GM04503 (cell line): ENCODE measurements at regions not wholly inside any gene's neighbourhood (a gene's known extent, or its start where the extent isn't known, plus 50 kb on each side); places are given as distances from the start of the nearest gene placed in this dataset.
"Not testable (repeated sequence)": the region's sequence is repeated elsewhere in the genome, so short reads cannot be mapped to it uniquely, and the experiment has no call there.

Experiments used
- DNase-seq: peaks from one replicate; pipeline ENCODE4 v3.0.0-alpha.2; 2012; ENCODE audit warnings: low read depth

DNA sequence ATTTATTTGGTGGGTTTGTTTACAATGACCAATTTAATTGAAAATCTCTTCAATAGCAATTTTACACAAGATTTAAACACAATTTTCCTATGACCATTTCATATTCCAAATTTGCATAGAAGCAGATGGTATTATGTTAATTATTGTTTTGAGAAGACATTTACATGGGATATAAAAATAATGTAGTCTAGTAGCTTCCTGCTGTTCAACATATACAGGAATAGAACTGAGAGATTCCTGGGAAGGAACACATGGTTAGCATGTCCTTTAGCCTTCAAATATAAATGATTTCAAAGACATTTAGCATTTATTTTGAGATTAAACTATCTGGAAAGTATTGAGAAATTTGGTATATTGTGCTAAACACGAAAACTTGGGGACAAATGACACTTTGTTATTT lies 129.6 kb downstream of the KCNE4 start:
- no peak for DNase-seq

DNA sequence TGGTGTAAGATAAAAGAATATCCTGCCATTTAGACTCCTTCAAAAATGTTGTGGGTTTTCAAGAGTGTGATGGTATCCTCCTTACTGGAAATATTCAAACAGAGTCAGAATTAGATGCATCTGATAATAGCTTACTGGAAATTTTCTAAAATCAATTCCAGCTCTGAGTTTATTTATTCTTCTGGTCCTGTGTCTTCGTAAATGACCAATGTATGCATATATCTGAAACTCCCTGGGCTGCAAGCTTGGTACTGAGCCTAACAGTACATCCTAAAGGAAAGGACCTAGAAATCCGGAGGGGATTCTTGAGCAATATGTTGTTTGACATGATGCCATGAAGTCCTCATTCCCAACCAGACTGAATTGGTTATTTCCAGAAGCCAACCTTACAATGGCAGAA lies 130.4 kb downstream of the KCNE4 start:
- no peak for DNase-seq

DNA sequence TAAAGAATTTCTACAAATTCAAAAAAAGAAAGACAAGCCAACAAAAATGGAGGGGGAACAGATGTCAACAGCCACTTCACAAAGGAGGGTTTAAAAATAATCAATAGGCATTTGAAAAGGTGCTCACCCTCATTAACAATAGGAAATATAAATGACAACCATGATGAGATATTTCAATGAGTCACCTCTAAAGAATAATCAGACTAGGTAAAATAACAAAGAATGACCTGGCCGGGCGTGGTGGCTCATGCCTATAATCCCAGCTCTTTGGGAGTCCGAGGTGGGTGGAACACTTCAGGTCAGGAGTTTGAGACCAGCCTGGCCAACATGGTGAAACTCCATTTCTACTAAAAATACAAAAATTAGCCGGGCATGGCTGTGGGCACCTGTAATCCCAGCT lies 133.6 kb downstream of the KCNE4 start:
- no peak for DNase-seq

DNA sequence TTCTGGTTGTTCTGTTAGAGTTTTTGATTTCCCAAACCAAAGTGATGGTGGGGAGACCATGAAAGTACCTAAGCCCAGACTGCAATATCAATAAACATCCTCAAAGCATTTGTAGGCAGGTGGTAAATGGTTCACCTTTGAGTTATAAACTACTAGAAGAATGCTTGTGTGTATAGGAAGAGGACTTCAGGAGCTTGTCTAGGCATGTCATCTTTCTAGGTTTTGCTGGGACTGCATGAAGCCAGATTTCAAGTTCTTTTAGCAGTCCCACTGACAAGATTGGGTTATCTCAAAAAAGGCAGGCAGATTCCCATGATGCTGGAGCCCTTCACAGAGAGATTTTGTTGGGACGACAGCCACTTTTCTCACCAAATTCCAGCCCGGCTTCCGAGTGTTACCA lies 135.3 kb downstream of the KCNE4 start:
- DNase-seq: no peak

DNA sequence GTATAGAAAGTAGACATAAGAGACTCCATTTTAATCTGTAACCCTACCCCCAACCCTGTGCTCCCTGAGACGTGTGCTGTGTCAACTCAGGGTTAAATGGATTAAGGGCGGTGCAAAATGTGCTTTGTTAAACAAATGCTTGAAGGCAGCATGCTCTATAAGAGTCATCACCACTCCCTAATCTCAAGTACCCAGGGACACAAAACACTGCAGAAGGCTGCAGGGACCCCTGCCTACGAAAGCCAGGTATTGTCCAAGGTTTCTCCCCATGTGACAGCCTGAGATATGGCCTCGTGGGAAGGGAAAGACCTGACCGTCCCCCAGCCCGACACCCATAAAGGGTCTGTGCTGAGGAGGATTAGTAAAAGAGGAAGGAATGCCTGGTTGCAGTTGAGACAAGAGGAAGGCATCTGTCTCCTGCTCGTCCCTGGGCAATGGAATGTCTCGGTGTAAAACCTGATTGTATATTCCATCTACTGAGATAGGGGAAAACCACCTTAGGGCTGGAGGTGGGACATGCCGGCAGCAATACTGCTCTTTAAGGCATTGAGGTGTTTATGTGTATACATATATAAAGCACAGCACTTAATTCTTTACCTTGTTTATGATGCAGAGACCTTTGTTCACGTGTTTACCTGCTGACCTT lies 138.7 kb downstream of the KCNE4 start:
- not testable (repeated sequence) for DNase-seq

DNA sequence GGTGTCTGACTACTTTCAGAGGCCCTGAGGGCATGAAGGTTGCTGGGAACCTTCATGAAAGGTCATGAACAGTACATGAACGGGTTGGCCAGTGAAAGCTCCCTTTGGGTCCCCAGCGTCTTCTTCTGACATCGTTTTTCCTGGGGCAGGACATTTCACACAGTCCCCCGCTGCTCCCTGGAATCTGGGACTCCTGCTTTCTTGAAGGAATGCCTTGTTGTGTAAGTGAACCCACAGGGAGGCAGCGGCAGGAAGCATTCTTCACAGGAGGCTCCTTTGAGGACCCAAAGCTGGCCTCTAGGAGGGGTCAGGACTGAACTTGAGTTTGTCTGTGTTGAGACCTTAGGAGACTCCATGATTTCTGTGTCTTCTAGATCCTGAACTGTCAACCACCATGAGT lies 144.3 kb downstream of the KCNE4 start:
- DNase-seq: no peak

DNA sequence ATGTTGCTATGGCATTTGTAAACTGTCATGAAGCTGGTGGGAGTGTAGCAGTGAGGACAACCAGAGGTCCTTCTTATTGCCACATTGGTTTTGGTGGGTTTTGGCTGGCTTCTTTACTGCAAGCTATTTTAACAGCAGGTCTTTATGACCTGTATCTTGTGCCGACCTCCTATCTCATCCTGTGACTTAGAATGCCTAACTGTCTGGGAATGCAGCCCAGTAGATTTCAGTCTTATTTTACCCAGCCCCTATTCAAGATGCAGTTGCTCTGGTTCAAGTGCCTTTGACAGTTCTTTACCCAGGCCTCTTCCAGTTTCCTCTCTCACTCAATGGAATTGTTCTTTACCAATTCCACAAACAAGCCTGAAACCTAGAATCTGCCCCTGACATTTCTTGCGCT lies 145.1 kb downstream of the KCNE4 start:
- no peak for DNase-seq

DNA sequence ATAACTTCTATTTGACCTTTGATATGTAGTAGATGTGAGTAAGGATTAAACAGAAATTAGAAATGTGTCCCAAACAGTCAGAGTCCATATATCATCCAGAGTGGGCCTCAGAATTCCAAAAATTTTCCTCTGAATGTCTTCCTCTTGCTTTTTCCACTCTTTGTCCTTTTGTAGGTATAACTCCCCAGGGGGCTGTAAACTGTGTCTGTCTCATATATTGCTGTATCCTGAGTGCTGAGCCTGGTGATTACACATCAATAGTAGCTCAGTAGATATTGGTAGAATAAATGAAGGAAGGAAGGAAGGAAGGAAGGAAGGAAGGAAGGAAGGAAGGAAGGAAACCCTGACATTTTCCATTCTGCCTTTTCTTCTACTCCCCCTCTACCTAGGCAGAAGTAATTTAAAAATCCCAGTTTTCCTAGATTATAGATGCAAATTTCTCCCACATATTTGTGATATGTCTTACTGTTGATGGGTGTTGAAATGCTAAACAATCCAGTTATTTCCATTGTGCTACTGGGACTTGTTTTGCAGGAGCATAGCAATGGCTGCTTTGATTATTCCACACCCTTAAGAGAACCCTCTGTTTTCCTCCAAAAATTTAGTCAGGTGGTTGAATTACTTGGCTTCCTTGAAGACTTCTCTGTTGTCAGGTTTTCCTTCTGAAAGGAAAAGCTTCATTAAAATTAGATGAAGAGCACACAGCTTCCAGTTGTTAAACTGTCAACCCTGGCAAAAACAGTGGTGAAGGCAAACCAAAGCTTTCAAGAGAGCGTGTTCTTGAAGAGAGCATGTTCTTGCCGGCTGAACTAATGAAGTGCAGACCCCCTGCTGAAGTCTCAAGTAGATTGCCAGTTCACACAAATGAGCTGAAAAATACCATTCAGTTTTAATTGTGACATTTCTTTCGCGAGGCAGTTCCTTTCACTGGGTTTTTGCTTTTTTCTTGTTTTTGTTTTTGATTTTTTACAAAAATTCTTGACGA lies 147.8 kb downstream of the KCNE4 start:
- DNase-seq: no peak

DNA sequence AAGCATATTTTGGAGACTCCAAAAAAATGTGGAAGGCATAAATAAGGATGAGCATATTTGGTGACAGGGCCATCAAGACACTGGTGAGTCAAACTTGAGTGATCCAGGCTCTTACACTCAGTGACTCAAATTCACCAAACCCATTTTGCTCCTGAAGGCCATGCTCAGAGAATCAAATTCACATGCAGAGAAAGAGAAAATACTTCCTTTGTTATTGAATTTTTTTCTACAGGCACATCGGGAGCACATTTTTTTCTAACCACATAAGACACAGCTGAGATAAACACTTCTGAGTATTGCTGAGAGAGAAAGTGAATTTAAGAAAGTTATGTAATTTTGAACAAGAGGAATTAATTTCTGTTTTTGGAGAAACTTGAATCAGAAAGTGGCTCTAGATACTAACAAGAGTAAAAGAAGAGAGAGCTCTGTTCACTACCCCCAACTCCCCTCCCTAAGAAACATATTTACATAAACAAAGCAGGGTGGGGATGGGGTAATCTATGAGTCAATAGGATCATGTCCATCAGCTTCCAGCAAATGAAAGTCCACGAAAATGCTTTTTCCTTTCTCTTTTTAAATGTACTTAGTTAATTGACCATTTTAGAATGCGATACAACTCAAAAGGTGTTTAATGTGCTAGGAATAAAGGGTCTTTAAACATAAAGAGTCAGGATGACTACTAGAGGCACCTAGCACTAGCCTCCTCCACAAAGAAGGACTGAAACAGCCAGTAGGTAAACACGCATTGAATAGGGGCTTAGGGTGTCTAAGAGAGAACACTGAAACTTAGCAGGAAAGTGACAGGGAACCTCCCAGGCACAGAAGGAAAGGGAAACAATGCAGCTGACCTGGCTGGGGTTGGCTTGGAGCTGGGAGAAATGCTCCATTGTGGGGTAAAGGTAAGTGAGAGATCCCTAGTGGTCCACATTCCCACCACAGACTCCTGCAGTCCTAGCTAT lies 152.3 kb downstream of the KCNE4 start:
- DNase-seq: peak; percentile 87

DNA sequence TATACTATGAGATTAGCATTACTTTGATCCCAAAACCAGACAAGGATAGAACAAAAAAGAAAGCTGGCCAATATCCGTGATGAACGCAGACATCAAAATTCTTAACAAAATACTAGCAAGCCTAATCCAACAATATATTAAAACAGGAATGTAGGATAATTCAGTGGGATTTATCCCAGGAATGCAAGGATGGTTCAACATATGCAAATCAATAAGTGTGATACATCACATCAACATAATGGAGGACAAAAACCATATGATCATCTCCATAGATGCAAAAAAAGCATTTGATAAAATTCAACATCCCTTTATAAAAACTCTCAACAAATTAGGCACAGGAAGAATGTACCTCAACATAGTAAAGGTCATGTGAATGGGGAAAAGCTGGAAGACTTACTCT lies 158.5 kb downstream of the KCNE4 start:
- DNase-seq: no peak

DNA sequence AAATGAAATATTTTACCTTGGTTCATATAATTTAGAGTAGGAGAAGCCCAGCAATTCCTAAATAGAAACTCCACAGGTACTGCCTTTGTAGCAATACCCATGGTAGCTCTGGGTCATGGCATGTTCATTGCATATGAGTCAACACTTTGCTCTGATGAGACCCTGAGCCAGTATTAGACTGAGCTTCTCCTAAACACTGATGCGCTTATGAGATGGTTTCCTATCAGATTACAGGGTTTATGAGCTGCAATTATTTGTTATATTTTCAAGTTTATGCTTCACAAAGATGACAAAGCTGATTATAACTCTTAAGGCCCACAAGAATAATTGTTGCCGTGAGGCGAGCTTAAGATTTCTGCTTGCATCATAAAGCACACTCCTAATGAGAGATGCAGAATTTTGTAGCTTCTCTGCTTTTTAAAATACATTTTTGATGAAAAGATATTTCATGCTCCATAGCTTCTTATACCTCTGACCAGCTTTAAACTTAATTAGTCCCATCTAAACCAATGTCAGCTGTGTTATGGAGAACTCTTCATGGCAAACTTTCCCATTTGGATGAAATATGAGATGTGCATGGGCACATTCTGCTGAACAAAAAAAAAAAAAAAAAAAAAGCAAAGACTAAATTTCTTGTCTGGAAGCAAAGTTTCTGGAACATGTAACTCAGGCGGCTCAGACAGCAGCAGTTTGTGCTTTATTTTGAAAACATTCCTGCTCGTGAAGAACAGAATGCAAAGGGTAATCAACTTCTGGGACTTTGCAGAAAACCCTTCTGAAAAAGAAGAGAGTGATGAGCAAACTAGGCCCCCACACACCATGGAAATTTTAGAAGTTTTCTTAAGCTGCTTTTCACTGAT lies 162.6 kb downstream of the KCNE4 start:
- no peak for DNase-seq

DNA sequence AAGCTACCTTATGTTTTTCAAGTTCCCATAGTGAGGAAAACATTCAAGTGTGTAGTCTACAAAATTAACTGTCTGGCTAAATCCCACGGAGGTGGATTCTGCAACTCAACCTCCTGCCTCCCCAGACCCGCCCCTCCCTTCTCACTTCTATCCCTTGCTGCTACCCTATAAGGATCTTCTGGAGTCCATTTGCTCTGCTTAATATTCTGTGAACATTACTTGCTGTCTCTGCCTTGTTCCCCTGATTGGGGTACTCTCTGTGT lies 163.2 kb downstream of the KCNE4 start:
- DNase-seq: no peak

DNA sequence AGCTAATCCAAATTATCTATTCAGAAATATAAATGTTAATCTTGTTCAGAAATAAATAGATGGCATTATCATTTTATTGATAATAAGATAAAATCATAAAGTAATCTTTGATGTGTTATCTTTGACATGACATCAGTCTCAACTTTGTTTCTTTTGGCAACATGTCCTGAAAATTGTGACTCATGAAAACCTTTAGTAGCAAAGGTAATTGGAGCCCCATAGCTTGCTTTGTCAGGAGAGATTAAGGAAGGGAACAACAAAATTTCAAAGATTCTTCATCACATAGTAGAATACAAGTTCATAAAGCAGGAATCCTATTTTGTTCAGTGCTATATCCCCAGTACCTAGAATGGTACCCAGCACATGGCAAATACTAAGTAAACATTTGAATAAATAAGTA lies 165.4 kb downstream of the KCNE4 start:
- no peak for DNase-seq

DNA sequence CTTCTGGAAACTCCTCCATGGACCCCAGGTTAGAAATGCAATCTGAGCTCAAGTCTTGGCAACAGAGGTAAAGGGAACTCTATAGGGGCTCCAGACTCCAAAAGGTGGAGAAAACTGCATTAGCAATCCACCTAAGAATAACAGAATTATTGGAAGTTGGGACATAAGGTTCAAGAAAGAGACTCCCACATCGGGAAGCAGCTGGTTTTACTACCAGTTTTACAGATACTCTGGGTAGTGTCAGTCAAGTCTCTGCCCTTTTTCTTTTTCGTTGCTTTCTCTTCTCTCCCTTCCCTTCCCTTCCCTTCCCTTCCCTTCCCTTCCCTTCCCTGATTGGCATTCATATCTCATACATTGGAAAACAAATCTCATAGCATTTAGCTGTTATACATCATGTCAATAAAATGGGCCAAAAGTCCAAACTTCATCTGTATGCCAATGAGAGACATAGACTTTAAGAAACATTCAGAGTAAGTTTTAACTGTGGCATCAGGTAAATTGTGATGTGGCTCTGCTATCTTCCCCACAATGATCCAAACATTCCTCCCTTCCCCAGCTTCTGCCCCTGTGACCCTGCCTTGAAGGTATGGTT lies 166.7 kb downstream of the KCNE4 start:
- no peak for DNase-seq

DNA sequence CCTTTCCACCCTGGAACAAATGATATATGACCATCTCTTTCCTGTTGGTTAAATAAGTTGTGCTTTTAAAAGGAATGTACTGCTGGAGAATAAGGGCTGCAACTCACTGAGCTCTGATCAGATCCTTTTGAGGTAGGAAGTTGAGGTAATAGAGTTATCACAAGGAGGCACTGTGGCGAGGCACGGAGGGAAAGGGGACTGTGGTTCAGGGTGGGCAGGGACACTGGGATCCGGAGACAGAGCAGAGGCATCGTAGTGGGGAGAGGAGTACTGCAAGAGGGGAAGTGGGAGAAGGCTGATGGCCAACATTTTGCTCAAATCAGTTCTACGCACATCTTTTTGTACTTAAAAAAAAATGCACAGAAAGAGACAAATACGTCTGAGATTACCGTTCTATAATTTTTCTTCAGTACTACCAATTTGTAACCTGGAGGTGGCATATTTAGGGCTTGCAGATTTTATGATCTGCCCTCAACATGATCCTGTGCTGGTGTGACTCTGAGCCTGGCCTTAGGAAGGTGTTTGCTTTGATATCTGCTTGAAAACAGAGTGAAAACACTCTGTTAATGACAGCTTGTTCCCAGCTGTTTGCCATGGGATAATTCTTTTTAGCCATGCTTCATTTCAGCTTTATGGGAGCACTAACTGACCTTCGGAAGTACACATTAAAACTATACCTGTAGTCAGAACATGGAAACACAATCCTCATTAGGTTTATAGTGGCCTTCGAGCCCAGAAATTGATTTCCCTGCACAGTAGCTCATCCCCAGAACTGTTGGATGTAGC lies 168.1 kb downstream of the KCNE4 start:
- no peak for DNase-seq

DNA sequence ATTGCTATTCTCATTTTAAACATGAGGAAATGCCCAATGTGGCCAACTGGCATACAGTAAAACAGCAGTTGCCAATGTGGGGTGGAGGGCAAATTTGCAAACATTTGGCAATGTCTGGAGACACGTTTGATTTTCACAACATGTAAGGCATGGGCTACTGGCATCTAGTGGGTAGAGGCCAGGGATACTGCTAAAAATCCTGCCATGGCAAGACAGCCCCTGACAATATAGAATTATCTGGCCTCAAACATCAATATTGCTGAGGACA lies 168.6 kb downstream of the KCNE4 start:
- no peak for DNase-seq

DNA sequence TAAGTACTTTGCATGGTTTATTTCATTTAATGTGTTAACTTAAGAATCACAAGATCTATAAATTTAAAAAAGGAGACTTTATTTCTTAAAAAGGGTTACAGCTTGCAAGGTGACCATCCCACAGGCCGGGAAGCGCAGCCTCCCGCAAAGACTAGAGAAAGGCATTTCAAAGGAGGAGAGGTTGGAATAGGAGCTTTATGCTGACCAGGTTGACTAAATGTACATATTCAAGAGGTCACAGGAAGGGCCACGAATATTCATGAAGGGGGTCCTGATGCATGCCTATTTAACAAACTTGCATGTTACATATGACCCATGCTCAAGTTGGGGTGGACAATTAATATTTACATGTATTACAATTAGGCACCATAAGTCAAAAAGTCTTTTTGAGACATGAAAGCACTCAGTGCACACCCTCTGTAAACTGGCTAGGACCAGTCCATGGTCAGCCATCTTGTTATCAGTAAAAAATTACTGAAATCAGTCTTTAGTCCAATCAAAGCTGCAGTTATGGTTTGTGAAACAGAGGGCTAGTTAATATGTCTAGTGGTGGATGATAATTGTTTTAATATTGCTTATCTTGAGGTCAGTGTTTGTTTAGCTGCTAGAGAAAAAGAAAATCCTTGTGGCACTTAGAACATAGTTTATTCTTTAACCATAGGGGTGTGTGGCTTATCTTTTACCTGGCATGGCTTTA lies 169.3 kb downstream of the KCNE4 start:
- no peak for DNase-seq

DNA sequence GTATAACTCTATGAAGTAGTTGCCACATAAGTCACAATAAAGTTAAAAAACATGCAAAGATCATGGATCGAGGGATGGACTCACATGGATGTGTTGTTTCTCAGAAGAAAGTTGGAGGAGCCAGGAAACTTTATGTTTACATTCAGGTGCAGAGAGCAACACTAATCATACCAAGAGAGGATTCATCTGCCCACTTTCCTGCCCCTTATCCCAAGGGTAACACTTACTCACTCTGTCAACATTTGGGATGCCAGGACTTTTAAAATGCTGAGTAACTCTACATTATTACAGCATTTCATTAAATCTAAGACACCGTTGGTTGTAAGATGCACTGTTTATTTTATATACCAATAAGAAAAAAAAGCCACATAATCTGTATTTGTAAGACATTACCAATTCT lies 170.4 kb downstream of the KCNE4 start:
- no peak for DNase-seq

DNA sequence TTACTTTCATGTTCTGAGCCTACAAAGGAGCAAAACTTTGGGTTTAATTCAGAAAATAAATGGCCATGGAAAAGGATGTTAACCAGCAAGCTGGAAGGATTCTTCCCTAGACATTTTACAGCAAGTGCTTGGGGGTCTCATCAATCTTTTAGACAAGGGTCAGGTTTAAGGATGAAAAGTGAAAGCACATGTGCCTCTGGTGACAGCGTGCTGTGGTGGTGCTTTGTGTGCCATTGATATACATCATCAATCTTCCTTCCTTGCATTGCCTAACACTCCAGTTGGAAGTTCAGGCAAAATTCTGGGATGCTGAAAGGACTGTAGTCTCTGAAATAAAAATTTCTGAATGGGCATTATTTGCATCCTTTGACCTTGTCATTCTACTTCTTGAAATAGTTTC lies 171.2 kb downstream of the KCNE4 start:
- DNase-seq: no peak

DNA sequence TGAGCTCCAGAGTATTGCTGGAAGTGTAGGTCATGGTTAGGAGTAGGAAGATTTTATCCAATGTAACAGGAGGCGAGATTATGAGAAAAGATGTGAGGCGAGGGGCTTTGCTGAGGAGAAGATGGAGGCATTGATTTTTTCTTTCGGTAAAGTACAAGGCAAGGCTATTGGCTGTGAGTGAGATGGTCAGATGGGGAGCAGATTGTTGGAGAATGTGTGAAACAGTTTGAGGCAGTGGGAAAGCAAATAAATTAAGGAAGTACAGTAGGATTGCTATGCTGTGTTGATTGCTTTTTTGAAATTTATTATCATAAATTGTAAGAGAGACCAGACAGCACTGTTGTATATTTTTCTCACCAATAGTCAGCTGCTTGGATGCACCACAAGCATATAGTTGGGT lies 173.3 kb downstream of the KCNE4 start:
- no peak for DNase-seq
